ENCODE measurements at regions not wholly inside any gene's neighbourhood (a gene's known extent, or its start where the extent isn't known, plus 50 kb on each side); places are given as distances from the start of the nearest gene placed in this dataset.

- no peak for TF ChIP-seq CTCF (IDR thresholded peaks at IDR 0.05)
- no peak for TF ChIP-seq EP300 (IDR thresholded peaks at IDR 0.05)
- no peak for TF ChIP-seq POLR2AphosphoS5 (IDR thresholded peaks at IDR 0.05)
Measured at GRCh38 chr1:88133991-88134390, 550.1 kb upstream of the PKN2 start.
